Neural progenitor cell (in vitro differentiated cells): ENCODE measurements at regions not wholly inside any gene's neighbourhood (a gene's known extent, or its start where the extent isn't known, plus 50 kb on each side); places are given as distances from the start of the nearest gene placed in this dataset.
"Not testable (repeated sequence)": the region's sequence is repeated elsewhere in the genome, so short reads cannot be mapped to it uniquely, and the experiment has no call there.

Source experiments
- DNase-seq: peaks from one replicate; pipeline ENCODE4 v3.0.0-alpha.2; 2016; ENCODE audit warnings: low spot score
- H2AFZ ChIP-seq: fragments of 200-600 bp; sonication (generic); replicated peaks from 2 replicates; pipeline ENCODE4 v1.6.1; 2016; ENCODE audit warnings: antibody characterized with exemption
- H3F3A ChIP-seq: fragments of 200-600 bp; sonication (generic); 2 replicates; pipeline ENCODE4 v1.6.1; 2016; ENCODE audit warnings: antibody characterized with exemption, low read depth
- H3K27ac ChIP-seq: fragments of 200-600 bp; sonication (generic); 2 replicates; pipeline ENCODE4 v1.5.1; 2016; ENCODE audit warnings: mild to moderate bottlenecking
- H3K27me3 ChIP-seq: fragments of 200-600 bp; sonication (generic); 2 replicates; pipeline ENCODE4 v1.6.1; 2016; ENCODE audit warnings: mild to moderate bottlenecking, moderate library complexity
- H3K36me3 ChIP-seq: fragments of 200-600 bp; sonication (generic); 2 replicates; pipeline ENCODE4 v1.5.1; 2016
- H3K4me1 ChIP-seq: fragments of 200-600 bp; sonication (generic); 2 replicates; pipeline ENCODE4 v1.6.1; 2016; ENCODE audit warnings: mixed run types
- H3K4me2 ChIP-seq: fragments of 200-600 bp; sonication (generic); 2 replicates; pipeline ENCODE4 v1.6.1; 2016
- H3K4me3 ChIP-seq: fragments of 200-600 bp; sonication (generic); 2 replicates; pipeline ENCODE4 v1.5.1; 2016
- H3K79me2 ChIP-seq: fragments of 200-600 bp; sonication (generic); 2 replicates; pipeline ENCODE4 v1.6.1; 2016; ENCODE audit warnings: low read depth
- H3K9ac ChIP-seq: fragments of 200-600 bp; sonication (generic); 2 replicates; pipeline ENCODE4 v1.6.1; 2016
- H3K9me3 ChIP-seq: fragments of 200-600 bp; sonication (generic); 2 replicates; pipeline ENCODE4 v1.5.1; 2016; ENCODE audit warnings: low read depth
- H4K20me1 ChIP-seq: fragments of 200-600 bp; sonication (generic); 2 replicates; pipeline ENCODE4 v1.6.1; 2016; ENCODE audit warnings: low read depth
- H3K27ac Mint-ChIP-seq: 3 replicates; pipeline ENCODE4 v1.8.0; 2021; ENCODE audit warnings: mixed read lengths
- H3K27me3 Mint-ChIP-seq: 2 replicates; pipeline ENCODE4 v1.8.0; 2022; ENCODE audit warnings: low read depth, mild to moderate bottlenecking, inconsistent platforms, moderate library complexity, mixed read lengths; ENCODE audit not compliant: insufficient read depth
- H3K36me3 Mint-ChIP-seq: 3 replicates; pipeline ENCODE4 v1.8.0; 2021; ENCODE audit warnings: mixed read lengths
- H3K4me1 Mint-ChIP-seq: 3 replicates; pipeline ENCODE4 v1.8.0; 2021; ENCODE audit warnings: mixed read lengths
- H3K4me3 Mint-ChIP-seq: 3 replicates; pipeline ENCODE4 v1.8.0; 2021; ENCODE audit warnings: mild to moderate bottlenecking, moderate library complexity, mixed read lengths
- H3K9me3 Mint-ChIP-seq: 3 replicates; pipeline ENCODE4 v1.8.0; 2020; ENCODE audit warnings: mixed read lengths
- CTCF ChIP-seq: fragments of 200-600 bp; sonication (generic); IDR thresholded peaks from 2 replicates; pipeline ENCODE4 v1.5.1; 2017; ENCODE audit warnings: antibody characterized with exemption, mild to moderate bottlenecking
- EZH2 ChIP-seq: fragments of 200-600 bp; sonication (generic); IDR thresholded peaks from 2 replicates; pipeline ENCODE4 v1.6.1; 2017; ENCODE audit warnings: antibody characterized with exemption, mild to moderate bottlenecking, moderate library complexity
- EZH2phosphoT487 ChIP-seq: fragments of 200-600 bp; sonication (generic); IDR thresholded peaks from 2 replicates; pipeline ENCODE4 v1.6.1; 2017; ENCODE audit warnings: antibody characterized with exemption

GRCh38 chr4:149914119-149915115 lies 98.8 kb upstream of the IQCM start:
- Histone ChIP-seq H4K20me1 (no peaks in the 10 kb centered on the region), H3K4me2 (no peak overlapping the region), H3F3A (no peaks in the 10 kb centered on the region), H3K4me3 (no peak overlapping the region), H2AFZ (no peak overlapping the region), H3K4me1 (no peaks in the 10 kb centered on the region), H3K27me3 (no peaks in the 10 kb centered on the region), H3K36me3 (no peaks in the 10 kb centered on the region), H3K9ac (no peak overlapping the region), H3K79me2 (no peaks in the 10 kb centered on the region), H3K9me3 (no peaks in the 10 kb centered on the region), H3K27ac (no peak overlapping the region)
- peak; percentile 75 for DNase-seq
- Mint-ChIP-seq H3K4me1 (peaks cover 5% of the 10 kb centered on the region), H3K4me3 (no peak overlapping the region), H3K9me3 (no peaks in the 10 kb centered on the region), H3K27ac (no peak overlapping the region), H3K27me3 (peaks cover 2% of the 10 kb centered on the region), H3K36me3 (no peaks in the 10 kb centered on the region)
- TF ChIP-seq CTCF (peak; percentile 88), EZH2phosphoT487 (no peak)

- H3K27ac Mint-ChIP-seq, H3K4me3 ChIP-seq, H3K9me3 ChIP-seq, H4K20me1 ChIP-seq, H3K4me1 ChIP-seq, H3K4me2 ChIP-seq, H3K9ac ChIP-seq, H3K27me3 Mint-ChIP-seq, DNase-seq, H3K4me1 Mint-ChIP-seq, H3F3A ChIP-seq, H2AFZ ChIP-seq, H3K36me3 Mint-ChIP-seq, H3K27me3 ChIP-seq, H3K79me2 ChIP-seq, H3K9me3 Mint-ChIP-seq, H3K4me3 Mint-ChIP-seq, H3K36me3 ChIP-seq, H3K27ac ChIP-seq: not testable (repeated sequence)
Observed at GRCh38 chr4:149915735-149916134, 100.1 kb upstream of the IQCM start.

- peak; percentile 27 for TF ChIP-seq CTCF
- no peak for TF ChIP-seq EZH2
- H3K9ac ChIP-seq, result no peak overlapping the region
- H3K4me3 ChIP-seq, result no peak overlapping the region
- no peaks in the 10 kb centered on the region for H3K4me1 Mint-ChIP-seq
- peak overlapping the region; percentile 92 for H2AFZ ChIP-seq
- no peak overlapping the region for H3K27ac ChIP-seq
- H3K4me2 ChIP-seq, result no peak overlapping the region
- H3K4me3 Mint-ChIP-seq, result no peak overlapping the region
- H3K79me2 ChIP-seq, result no peaks in the 10 kb centered on the region
- H4K20me1 ChIP-seq, result no peaks in the 10 kb centered on the region
- no peaks in the 10 kb centered on the region for H3K9me3 ChIP-seq
- no peak for DNase-seq
- H3K4me1 ChIP-seq, result no peaks in the 10 kb centered on the region
- peaks cover 4% of the 10 kb centered on the region for H3K27me3 Mint-ChIP-seq
- no peaks in the 10 kb centered on the region for H3K36me3 ChIP-seq
- no peak overlapping the region for H3K27ac Mint-ChIP-seq
- no peaks in the 10 kb centered on the region for H3F3A ChIP-seq
- no peaks in the 10 kb centered on the region for H3K36me3 Mint-ChIP-seq
- no peaks in the 10 kb centered on the region for H3K9me3 Mint-ChIP-seq
- H3K27me3 ChIP-seq, result no peaks in the 10 kb centered on the region
Observed at GRCh38 chr4:149923736-149924135, 108.1 kb upstream of the IQCM start.

- no peak overlapping the region for H3K4me2 ChIP-seq
- no peak overlapping the region for H2AFZ ChIP-seq
- H3F3A ChIP-seq, result no peaks in the 10 kb centered on the region
- H3K9ac ChIP-seq, result no peak overlapping the region
- no peak for DNase-seq
- H3K9me3 ChIP-seq, result no peaks in the 10 kb centered on the region
- no peak overlapping the region for H3K27ac ChIP-seq
- no peaks in the 10 kb centered on the region for H3K27me3 ChIP-seq
- H3K4me1 ChIP-seq, result no peaks in the 10 kb centered on the region
- no peak overlapping the region for H3K27ac Mint-ChIP-seq
- H3K4me3 ChIP-seq, result no peak overlapping the region
- H3K36me3 ChIP-seq, result no peaks in the 10 kb centered on the region
- peaks cover 4% of the 10 kb centered on the region for H3K27me3 Mint-ChIP-seq
- no peak overlapping the region for H3K4me3 Mint-ChIP-seq
- TF ChIP-seq EZH2 (no peak), CTCF (no peak), EZH2phosphoT487 (no peak)
- H3K9me3 Mint-ChIP-seq, result no peaks in the 10 kb centered on the region
- no peaks in the 10 kb centered on the region for H4K20me1 ChIP-seq
- no peaks in the 10 kb centered on the region for H3K36me3 Mint-ChIP-seq
- H3K4me1 Mint-ChIP-seq, result no peaks in the 10 kb centered on the region
- H3K79me2 ChIP-seq, result no peaks in the 10 kb centered on the region
Observed at GRCh38 chr4:149927514-149927913, 111.9 kb upstream of the IQCM start.
